Loucy (cell line): ENCODE measurements at regions not wholly inside any gene's neighbourhood (a gene's known extent, or its start where the extent isn't known, plus 50 kb on each side); places are given as distances from the start of the nearest gene placed in this dataset.

Experiments
- H2AFZ ChIP-seq: fragments of 200-600 bp; sonication (generic); 2 replicates; pipeline ENCODE4 v1.6.0; 2016; ENCODE audit warnings: antibody characterized with exemption, mild to moderate bottlenecking, low read length, moderate library complexity
- H3F3A ChIP-seq: fragments of 200-600 bp; 2 replicates; pipeline ENCODE4 v1.6.0; 2016; ENCODE audit warnings: antibody characterized with exemption, low read depth, mild to moderate bottlenecking
- H3K27me3 ChIP-seq: fragments of 200-600 bp; sonication (generic); 2 replicates; pipeline ENCODE4 v1.6.1; 2014; ENCODE audit warnings: low read length, mild to moderate bottlenecking; ENCODE audit not compliant: insufficient read depth, poor library complexity, severe bottlenecking
- H3K36me3 ChIP-seq: fragments of 200-600 bp; sonication (generic); 2 replicates; pipeline ENCODE4 v1.6.1; 2016; ENCODE audit warnings: low read length; ENCODE audit not compliant: insufficient read depth
- H3K4me1 ChIP-seq: fragments of 200-600 bp; sonication (generic); 2 replicates; pipeline ENCODE4 v1.5.1; 2014; ENCODE audit warnings: low read length, mild to moderate bottlenecking; ENCODE audit not compliant: insufficient read depth, poor library complexity, severe bottlenecking
- H3K4me2 ChIP-seq: fragments of 200-600 bp; sonication (generic); 2 replicates; pipeline ENCODE4 v1.6.0; 2014; ENCODE audit warnings: antibody characterized with exemption, low read length, low read depth, mild to moderate bottlenecking; ENCODE audit not compliant: poor library complexity, severe bottlenecking
- H3K4me3 ChIP-seq: fragments of 200-600 bp; sonication (generic); 2 replicates; pipeline ENCODE4 v1.5.1; 2014; ENCODE audit warnings: low read length, mild to moderate bottlenecking, mixed read lengths; ENCODE audit not compliant: poor library complexity, severe bottlenecking
- H3K79me2 ChIP-seq: fragments of 200-600 bp; sonication (generic); 2 replicates; pipeline ENCODE4 v1.6.1; 2014; ENCODE audit warnings: low read length; ENCODE audit not compliant: insufficient read depth
- H3K9ac ChIP-seq: fragments of 200-600 bp; sonication (generic); 2 replicates; pipeline ENCODE4 v1.6.0; 2014; ENCODE audit warnings: mild to moderate bottlenecking, low read depth, low read length, moderate library complexity; ENCODE audit not compliant: poor library complexity, severe bottlenecking
- H3K9me2 ChIP-seq: fragments of 200-600 bp; sonication (generic); replicated peaks from 2 replicates; pipeline ENCODE4 v1.6.1; 2016; ENCODE audit warnings: low read depth, low read length, mixed read lengths
- H3K9me3 ChIP-seq: fragments of 200-600 bp; sonication (generic); 2 replicates; pipeline ENCODE4 v1.6.1; 2014; ENCODE audit warnings: mild to moderate bottlenecking, antibody characterized with exemption, low read length, low read depth; ENCODE audit not compliant: insufficient read depth
- H4K20me1 ChIP-seq: fragments of 200-600 bp; sonication (generic); 2 replicates; pipeline ENCODE4 v1.6.0; 2014; ENCODE audit warnings: antibody characterized with exemption, low read length, mild to moderate bottlenecking; ENCODE audit not compliant: insufficient read depth, poor library complexity, severe bottlenecking
- EZH2phosphoT487 ChIP-seq: fragments of 200-600 bp; IDR thresholded peaks from 2 replicates; pipeline ENCODE4 v1.6.1; 2018; ENCODE audit warnings: antibody characterized with exemption, mild to moderate bottlenecking, moderate library complexity, borderline replicate concordance
- TF ChIP-seq, protein P1 (sequence below): fragments of 200-600 bp; sonication (generic); conservative IDR thresholded peaks from 2 replicates; pipeline ENCODE4 v1.5.1; 2014; ENCODE audit warnings: mild to moderate bottlenecking, antibody characterized with exemption, low read length

DNA sequence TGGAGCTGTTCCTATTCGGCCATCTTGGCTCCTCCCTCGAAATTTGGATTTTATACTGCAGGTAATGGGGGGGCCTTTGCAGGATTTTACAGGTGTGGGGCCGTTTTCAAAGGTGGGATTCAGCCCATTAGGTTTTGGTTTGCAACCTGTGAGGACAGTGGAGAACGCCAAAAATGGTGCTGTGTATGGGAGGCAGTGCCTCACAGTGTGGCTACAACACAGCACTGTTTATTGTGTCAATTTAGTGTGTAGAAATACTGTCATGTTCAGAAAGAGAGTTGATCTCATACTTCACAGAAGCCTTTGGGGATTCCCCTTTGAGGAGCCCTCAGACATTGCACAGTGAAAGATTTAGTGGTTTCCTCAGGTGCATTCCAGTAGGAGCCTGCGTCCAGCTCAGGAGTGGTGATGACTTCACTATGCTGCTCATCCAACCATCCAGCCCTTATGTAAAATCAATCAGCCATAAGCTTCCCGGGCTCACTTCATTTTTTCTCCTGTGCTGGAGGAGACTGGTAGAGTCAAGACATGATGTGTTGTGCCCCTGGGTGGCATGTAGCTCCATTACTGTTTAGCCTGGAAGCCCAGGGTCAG, 92.7 kb upstream of the PRMT8 start:
- H3F3A ChIP-seq: no peaks in the 10 kb centered on the region
- H2AFZ ChIP-seq: no peak overlapping the region
- H3K4me3 ChIP-seq: no peak overlapping the region
- H4K20me1 ChIP-seq: no peaks in the 10 kb centered on the region
- no peaks in the 10 kb centered on the region for H3K79me2 ChIP-seq
- no peaks in the 10 kb centered on the region for H3K4me1 ChIP-seq
- no peaks in the 10 kb centered on the region for H3K9me3 ChIP-seq
- H3K27me3 ChIP-seq: no peaks in the 10 kb centered on the region
- H3K36me3 ChIP-seq: no peaks in the 10 kb centered on the region
- no peaks in the 10 kb centered on the region for H3K9me2 ChIP-seq
- TF ChIP-seq, protein P1, sequence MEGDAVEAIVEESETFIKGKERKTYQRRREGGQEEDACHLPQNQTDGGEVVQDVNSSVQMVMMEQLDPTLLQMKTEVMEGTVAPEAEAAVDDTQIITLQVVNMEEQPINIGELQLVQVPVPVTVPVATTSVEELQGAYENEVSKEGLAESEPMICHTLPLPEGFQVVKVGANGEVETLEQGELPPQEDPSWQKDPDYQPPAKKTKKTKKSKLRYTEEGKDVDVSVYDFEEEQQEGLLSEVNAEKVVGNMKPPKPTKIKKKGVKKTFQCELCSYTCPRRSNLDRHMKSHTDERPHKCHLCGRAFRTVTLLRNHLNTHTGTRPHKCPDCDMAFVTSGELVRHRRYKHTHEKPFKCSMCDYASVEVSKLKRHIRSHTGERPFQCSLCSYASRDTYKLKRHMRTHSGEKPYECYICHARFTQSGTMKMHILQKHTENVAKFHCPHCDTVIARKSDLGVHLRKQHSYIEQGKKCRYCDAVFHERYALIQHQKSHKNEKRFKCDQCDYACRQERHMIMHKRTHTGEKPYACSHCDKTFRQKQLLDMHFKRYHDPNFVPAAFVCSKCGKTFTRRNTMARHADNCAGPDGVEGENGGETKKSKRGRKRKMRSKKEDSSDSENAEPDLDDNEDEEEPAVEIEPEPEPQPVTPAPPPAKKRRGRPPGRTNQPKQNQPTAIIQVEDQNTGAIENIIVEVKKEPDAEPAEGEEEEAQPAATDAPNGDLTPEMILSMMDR: no peak
- TF ChIP-seq EZH2phosphoT487: no peak
- H3K4me2 ChIP-seq: no peak overlapping the region
- no peak overlapping the region for H3K9ac ChIP-seq

GRCh38 chr12:3405821-3406220, 85.2 kb upstream of the PRMT8 start:
- Histone ChIP-seq H2AFZ (no peak overlapping the region), H3K4me3 (no peak overlapping the region), H3K9me3 (no peaks in the 10 kb centered on the region; the same call in 1 of the 2 replicates), H3K9ac (no peak overlapping the region), H3K79me2 (no peaks in the 10 kb centered on the region), H4K20me1 (no peaks in the 10 kb centered on the region), H3F3A (no peaks in the 10 kb centered on the region), H3K9me2 (no peaks in the 10 kb centered on the region), H3K36me3 (no peaks in the 10 kb centered on the region), H3K27me3 (no peaks in the 10 kb centered on the region), H3K4me1 (no peaks in the 10 kb centered on the region), H3K4me2 (no peak overlapping the region)
- no peak for TF ChIP-seq EZH2phosphoT487
- TF ChIP-seq, protein P1: no peak

DNA sequence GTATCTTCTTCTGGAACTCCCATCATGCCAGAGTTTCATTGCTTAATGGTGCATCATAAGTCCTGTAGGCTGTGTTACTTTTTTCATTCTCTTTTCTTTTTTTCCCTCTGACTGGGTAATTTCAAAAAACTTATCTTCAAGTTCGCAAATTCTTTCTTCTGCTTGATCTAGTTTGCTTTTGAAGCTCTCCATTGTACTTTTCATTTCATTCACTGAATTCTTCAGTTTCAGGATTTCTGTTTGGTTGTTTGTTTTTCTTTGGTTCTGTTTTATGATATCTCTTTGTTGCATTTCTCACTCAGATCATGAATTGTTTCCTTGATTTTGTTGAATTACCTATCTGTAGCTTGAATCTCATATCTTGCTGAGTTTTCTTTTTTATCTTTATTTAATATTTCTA, 83.3 kb upstream of the PRMT8 start:
- Histone ChIP-seq H3K79me2 (no peaks in the 10 kb centered on the region), H3K27me3 (no peaks in the 10 kb centered on the region), H3K9me3 (no peaks in the 10 kb centered on the region; the same call in 1 of the 2 replicates), H3F3A (no peaks in the 10 kb centered on the region), H3K9me2 (no peaks in the 10 kb centered on the region), H2AFZ (no peak overlapping the region), H3K4me3 (no peak overlapping the region), H3K36me3 (no peaks in the 10 kb centered on the region), H3K4me2 (no peak overlapping the region), H3K9ac (no peak overlapping the region), H3K4me1 (no peaks in the 10 kb centered on the region), H4K20me1 (no peaks in the 10 kb centered on the region)
- TF ChIP-seq, protein P1: no peak
- TF ChIP-seq EZH2phosphoT487: no peak
